Stimulated activated CD4-positive, alpha-beta T cell treated with anti-CD3 and anti-CD28 coated beads, Interleukin-4, amount 100 ng/mL, for 4 hours (primary cell): ENCODE measurements at regions not wholly inside any gene's neighbourhood (a gene's known extent, or its start where the extent isn't known, plus 50 kb on each side); places are given as distances from the start of the nearest gene placed in this dataset.
A peak's percentile ranks its signal among the peaks of the same experiment; 100 is the strongest.

Source experiments
- DNase-seq, 2 experiments: peaks; one replicate each; pipeline ENCODE4 v3.0.0-alpha.2; 2020

- DNase-seq = no peak
Measured at GRCh38 chr7:17132726-17133125, 165.7 kb upstream of the AHR start.

- DNase-seq = no peak
Measured at GRCh38 chr7:17133977-17134376, 164.5 kb upstream of the AHR start.

GRCh38 chr7:17134786-17135185 is 163.7 kb upstream of the AHR start:
- no peak for DNase-seq

GRCh38 chr7:17136126-17136525 is 162.3 kb upstream of the AHR start:
- no peak for DNase-seq

GRCh38 chr7:17139081-17139480 is 159.4 kb upstream of the AHR start:
- no peak for DNase-seq

GRCh38 chr7:17140406-17140805 is 158.0 kb upstream of the AHR start:
- DNase-seq = no peak

GRCh38 chr7:17142831-17143541 is 155.5 kb upstream of the AHR start:
- DNase-seq = no peak

GRCh38 chr7:17144322-17144721 is 154.1 kb upstream of the AHR start:
- DNase-seq = peak; percentile 44 to 76

GRCh38 chr7:17146621-17147020 is 151.8 kb upstream of the AHR start:
- no peak for DNase-seq

- DNase-seq = no peak
Measured at GRCh38 chr7:17147409-17147808, 151.0 kb upstream of the AHR start.

- no peak for DNase-seq
Measured at GRCh38 chr7:17150018-17150417, 148.4 kb upstream of the AHR start.

GRCh38 chr7:17152721-17153120 is 145.7 kb upstream of the AHR start:
- DNase-seq = no peak

- DNase-seq = peak in 1 of 2 experiments; percentile 38
Measured at GRCh38 chr7:17153536-17153935, 144.9 kb upstream of the AHR start.

- no peak for DNase-seq
Measured at GRCh38 chr7:17155529-17155928, 142.9 kb upstream of the AHR start.

GRCh38 chr7:17158261-17158660 is 140.2 kb upstream of the AHR start:
- DNase-seq = no peak

GRCh38 chr7:17159500-17160037 is 138.9 kb upstream of the AHR start:
- no peak for DNase-seq

GRCh38 chr7:17166824-17167379 is 131.6 kb upstream of the AHR start:
- DNase-seq = no peak

- DNase-seq = no peak
Measured at GRCh38 chr7:17168416-17168815, 130.0 kb upstream of the AHR start.

- no peak for DNase-seq
Measured at GRCh38 chr7:17171427-17171826, 127.0 kb upstream of the AHR start.

GRCh38 chr7:17176371-17177032 is 122.0 kb upstream of the AHR start:
- peak in 1 of 2 experiments; percentile 16 for DNase-seq

- DNase-seq = no peak
Measured at GRCh38 chr7:17178545-17178944, 119.9 kb upstream of the AHR start.

- DNase-seq = no peak
Measured at GRCh38 chr7:17181482-17181881, 117.0 kb upstream of the AHR start.

GRCh38 chr7:17183630-17184328 is 114.7 kb upstream of the AHR start:
- DNase-seq = no peak
